ENCODE measurements at regions not wholly inside any gene's neighbourhood (a gene's known extent, or its start where the extent isn't known, plus 50 kb on each side); places are given as distances from the start of the nearest gene placed in this dataset.

- Mint-ChIP-seq H3K36me3 (peaks cover 18% of the 10 kb centered on the region), H3K9me3 (peaks cover 7 to 18% of the 10 kb centered on the region in 2 donors), H3K27ac (no peak overlapping the region), H3K4me1 (no peaks in the 10 kb centered on the region), H3K4me3 (no peak overlapping the region), H3K27me3 (ENCODE audit: low read depth in 2 of 2) (no peaks in the 10 kb centered on the region)
- Histone ChIP-seq H3K9me3 (ENCODE audit: control insufficient read depth, insufficient read depth, low read length) (no peaks in the 10 kb centered on the region), H3K36me3 (ENCODE audit: control insufficient read depth, insufficient read depth, low read length) (no peaks in the 10 kb centered on the region), H3K27me3 (ENCODE audit: control insufficient read depth, insufficient read depth, low read length) (no peaks in the 10 kb centered on the region), H3K4me1 (ENCODE audit: control insufficient read depth, insufficient read depth, low read length) (no peaks in the 10 kb centered on the region), H3K27ac (ENCODE audit: low read length) (no peak overlapping the region), H3K4me3 (ENCODE audit: low read length) (no peak overlapping the region)
- no peak for TF ChIP-seq CTCF (IDR thresholded peaks at IDR 0.05)
- no peak for ATAC-seq
- 92% methylated on average over 1 of the region's 1 CpG for WGBS (ENCODE audit: insufficient coverage)
- intact Hi-C loops (cut with micrococcal nuclease), result no loop called here
- no peak for DNase-seq
Observed at GRCh38 chr13:37277007-37277406, 171.5 kb upstream of the CSNK1A1L start.

GRCh38 chr13:37274569-37275497, 169.4 kb upstream of the CSNK1A1L start:
- Mint-ChIP-seq H3K4me3 (no peak overlapping the region), H3K27ac (no peak overlapping the region), H3K36me3 (peaks cover 18% of the 10 kb centered on the region), H3K9me3 (peaks cover 7 to 25% of the 10 kb centered on the region in 2 donors), H3K27me3 (ENCODE audit: low read depth in 2 of 2) (no peaks in the 10 kb centered on the region), H3K4me1 (no peaks in the 10 kb centered on the region)
- TF ChIP-seq CTCF (IDR thresholded peaks at IDR 0.05), result no peak
- Histone ChIP-seq H3K36me3 (ENCODE audit: control insufficient read depth, insufficient read depth, low read length) (no peaks in the 10 kb centered on the region), H3K4me3 (ENCODE audit: low read length) (no peak overlapping the region), H3K27ac (ENCODE audit: low read length) (no peak overlapping the region), H3K27me3 (ENCODE audit: control insufficient read depth, insufficient read depth, low read length) (no peaks in the 10 kb centered on the region), H3K4me1 (ENCODE audit: control insufficient read depth, insufficient read depth, low read length) (no peaks in the 10 kb centered on the region), H3K9me3 (ENCODE audit: control insufficient read depth, insufficient read depth, low read length) (no peaks in the 10 kb centered on the region)
- ATAC-seq (no peak), DNase-seq (no peak)
- WGBS (ENCODE audit: insufficient coverage), result 95% methylated on average over 4 of the region's 6 CpGs
- intact Hi-C loops (cut with micrococcal nuclease), result no loop called here

- Histone ChIP-seq H3K4me3 (ENCODE audit: low read length) (no peak overlapping the region), H3K27me3 (ENCODE audit: control insufficient read depth, insufficient read depth, low read length) (no peaks in the 10 kb centered on the region), H3K36me3 (ENCODE audit: control insufficient read depth, insufficient read depth, low read length) (no peaks in the 10 kb centered on the region), H3K27ac (ENCODE audit: low read length) (no peak overlapping the region), H3K4me1 (ENCODE audit: control insufficient read depth, insufficient read depth, low read length) (no peaks in the 10 kb centered on the region), H3K9me3 (ENCODE audit: control insufficient read depth, insufficient read depth, low read length) (peaks cover 5% of the 10 kb centered on the region)
- peaks cover 15% of the 10 kb centered on the region for H3K36me3 Mint-ChIP-seq
- H3K9me3 Mint-ChIP-seq, result peaks cover 7 to 25% of the 10 kb centered on the region in 2 donors
- no peak for TF ChIP-seq CTCF (IDR thresholded peaks at IDR 0.05)
- WGBS (ENCODE audit: insufficient coverage), result 63% methylated on average over 1 of the region's 1 CpG
- ATAC-seq (no peak), DNase-seq (no peak)
- H3K27ac Mint-ChIP-seq, result no peak overlapping the region
- H3K27me3 Mint-ChIP-seq (ENCODE audit: low read depth in 2 of 2), result no peaks in the 10 kb centered on the region
- intact Hi-C loops (cut with micrococcal nuclease), result no loop called here
- no peaks in the 10 kb centered on the region for H3K4me1 Mint-ChIP-seq
- no peak overlapping the region for H3K4me3 Mint-ChIP-seq
Observed at GRCh38 chr13:37273836-37274235, 168.4 kb upstream of the CSNK1A1L start.
